HG03064 (cell line): ENCODE measurements at regions not wholly inside any gene's neighbourhood (a gene's known extent, or its start where the extent isn't known, plus 50 kb on each side); places are given as distances from the start of the nearest gene placed in this dataset.

ENCODE experiments used
- ATAC-seq: cut with Tn5 transposase; IDR thresholded peaks from one replicate; pipeline ENCODE4 v1.9.1; 2021; ENCODE audit warnings: low read depth; ENCODE audit not compliant: unreplicated experiment

DNA sequence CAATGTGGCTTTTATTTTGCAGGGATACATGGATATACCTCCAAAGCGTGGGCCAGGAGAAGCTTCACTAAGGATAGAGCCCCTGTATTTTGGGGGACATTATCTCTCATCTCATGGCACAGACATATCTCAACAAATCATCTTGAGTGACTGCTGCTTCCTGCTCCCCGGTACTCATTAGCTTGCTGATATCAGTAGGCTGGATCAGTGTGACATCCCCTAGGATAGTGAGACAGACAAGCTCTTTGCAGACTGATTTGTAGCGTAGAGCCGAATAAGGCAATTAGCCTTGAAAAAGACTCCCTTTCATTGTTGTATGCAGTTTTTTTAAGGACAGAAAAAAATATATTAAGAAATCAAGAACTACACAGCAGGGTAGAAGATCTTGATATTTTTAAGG, 237.7 kb upstream of the CDH9 start:
- ATAC-seq: no peak

DNA sequence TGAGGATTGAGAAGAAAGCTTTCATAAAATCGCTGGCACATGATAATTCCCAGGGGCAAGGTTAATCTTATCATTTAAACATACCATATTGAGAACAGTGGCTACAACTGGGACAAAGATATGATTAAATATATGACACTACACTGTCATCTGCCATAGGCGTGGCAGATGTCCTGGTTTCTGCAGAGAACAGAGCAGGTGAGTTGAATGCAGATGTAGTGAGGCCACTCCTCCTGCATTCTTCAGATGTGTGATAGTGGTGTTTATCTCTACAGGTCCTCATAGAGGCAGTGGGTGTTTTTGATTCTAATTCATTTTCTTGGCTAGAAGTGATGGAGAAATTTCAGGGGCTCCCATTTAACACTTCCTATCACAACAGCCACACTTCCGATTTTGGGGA, 237.0 kb upstream of the CDH9 start:
- ATAC-seq: no peak

DNA sequence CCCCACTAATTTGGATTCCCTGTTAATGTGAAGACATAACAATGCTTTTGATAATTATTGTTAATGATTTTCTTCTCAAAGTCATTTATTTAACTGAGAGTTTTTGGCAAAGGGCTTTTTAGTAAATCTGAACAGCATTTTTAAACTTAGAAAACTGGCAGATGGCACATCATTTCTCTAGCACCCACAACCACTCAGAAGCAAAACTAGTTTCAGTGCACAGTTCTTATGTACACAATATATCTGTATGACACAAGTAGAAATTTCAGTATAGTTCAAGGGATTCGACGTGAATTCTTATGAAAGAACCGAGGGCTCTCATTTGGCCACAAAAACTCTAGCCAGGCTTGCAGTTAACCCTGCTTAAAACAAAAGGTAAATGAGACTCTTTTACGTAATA, 231.4 kb upstream of the CDH9 start:
- no peak for ATAC-seq

- ATAC-seq: no peak
Measured at GRCh38 chr5:27267209-27267824, 228.9 kb upstream of the CDH9 start.

DNA sequence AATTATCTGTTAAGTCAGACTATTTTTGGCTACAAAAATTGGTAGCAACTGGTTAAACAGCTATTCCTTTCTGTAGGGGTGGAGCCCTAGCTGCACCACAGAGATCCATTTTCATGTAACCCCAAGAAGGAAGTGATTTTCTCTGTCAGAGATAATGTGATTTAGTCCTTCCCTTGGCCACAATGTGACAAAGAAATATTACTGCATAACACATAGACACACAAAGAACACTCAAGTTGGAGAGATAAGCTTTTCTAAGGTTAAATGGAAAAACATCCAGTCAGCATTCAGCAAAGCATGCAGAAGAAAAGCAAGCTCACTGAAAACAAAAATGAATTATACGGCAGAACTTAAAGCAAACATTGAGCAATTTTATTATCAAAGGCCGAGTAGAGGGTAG, 227.8 kb upstream of the CDH9 start:
- ATAC-seq: no peak

- ATAC-seq: no peak
Measured at GRCh38 chr5:27257696-27258095, 219.3 kb upstream of the CDH9 start.

- no peak for ATAC-seq
Measured at GRCh38 chr5:27252911-27253310, 214.5 kb upstream of the CDH9 start.

- no peak for ATAC-seq
Measured at GRCh38 chr5:27242258-27242626, 203.9 kb upstream of the CDH9 start.

DNA sequence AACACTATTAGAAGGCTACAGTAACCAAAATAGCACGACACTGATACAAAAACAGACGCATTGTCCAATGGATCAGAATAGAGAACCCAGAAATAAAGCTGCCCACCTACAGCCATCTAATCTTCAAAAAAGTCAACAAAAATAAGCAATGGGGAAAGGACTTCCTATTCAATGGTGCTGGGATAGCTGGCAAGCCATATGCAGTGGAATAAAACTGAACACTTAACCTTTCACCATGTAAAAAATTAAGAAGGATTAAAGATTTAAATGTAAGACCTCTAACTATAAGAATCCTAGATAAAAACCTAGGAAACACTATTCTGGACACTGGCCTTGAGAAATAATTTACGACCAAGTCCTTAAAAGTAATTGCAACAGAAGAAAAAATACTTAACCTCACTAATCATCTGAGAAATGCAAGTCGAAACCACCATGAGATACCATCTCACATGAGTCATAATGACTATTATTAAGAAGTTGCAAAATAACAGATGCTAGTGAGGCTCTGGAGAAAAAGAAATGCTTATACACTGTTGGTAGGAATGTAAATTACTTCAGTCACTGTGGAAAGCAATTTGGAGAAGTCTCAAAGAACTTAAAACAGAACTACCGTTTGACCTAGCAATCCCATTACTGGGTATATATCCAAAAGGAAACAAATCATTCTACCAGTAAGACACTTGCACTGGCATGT, 203.3 kb upstream of the CDH9 start:
- no peak for ATAC-seq

DNA sequence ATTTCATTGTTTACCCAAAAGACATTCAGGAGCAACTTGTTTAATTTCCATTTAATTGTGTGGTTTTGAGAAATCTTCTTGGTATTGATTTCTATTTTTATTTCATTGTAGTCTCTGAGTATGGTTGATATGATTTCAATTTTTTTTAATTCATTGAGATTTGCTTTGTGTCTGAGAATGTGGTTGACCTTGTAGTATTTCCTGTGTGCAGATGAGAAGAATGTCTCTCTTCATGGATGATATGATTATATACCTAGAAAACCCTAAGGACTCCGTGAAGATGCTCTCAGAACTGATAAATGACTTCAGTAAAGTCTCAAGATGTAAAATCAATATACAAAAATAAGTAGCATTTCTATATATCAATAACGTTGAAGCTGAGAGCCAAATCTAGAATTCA, 202.4 kb upstream of the CDH9 start:
- ATAC-seq: no peak

- no peak for ATAC-seq
Measured at GRCh38 chr5:27234916-27235315, 196.5 kb upstream of the CDH9 start.

GRCh38 chr5:27221410-27221809, 183.0 kb upstream of the CDH9 start:
- ATAC-seq: no peak

- ATAC-seq: no peak
Measured at GRCh38 chr5:27220752-27221151, 182.4 kb upstream of the CDH9 start.

- no peak for ATAC-seq
Measured at GRCh38 chr5:27217977-27218376, 179.6 kb upstream of the CDH9 start.

DNA sequence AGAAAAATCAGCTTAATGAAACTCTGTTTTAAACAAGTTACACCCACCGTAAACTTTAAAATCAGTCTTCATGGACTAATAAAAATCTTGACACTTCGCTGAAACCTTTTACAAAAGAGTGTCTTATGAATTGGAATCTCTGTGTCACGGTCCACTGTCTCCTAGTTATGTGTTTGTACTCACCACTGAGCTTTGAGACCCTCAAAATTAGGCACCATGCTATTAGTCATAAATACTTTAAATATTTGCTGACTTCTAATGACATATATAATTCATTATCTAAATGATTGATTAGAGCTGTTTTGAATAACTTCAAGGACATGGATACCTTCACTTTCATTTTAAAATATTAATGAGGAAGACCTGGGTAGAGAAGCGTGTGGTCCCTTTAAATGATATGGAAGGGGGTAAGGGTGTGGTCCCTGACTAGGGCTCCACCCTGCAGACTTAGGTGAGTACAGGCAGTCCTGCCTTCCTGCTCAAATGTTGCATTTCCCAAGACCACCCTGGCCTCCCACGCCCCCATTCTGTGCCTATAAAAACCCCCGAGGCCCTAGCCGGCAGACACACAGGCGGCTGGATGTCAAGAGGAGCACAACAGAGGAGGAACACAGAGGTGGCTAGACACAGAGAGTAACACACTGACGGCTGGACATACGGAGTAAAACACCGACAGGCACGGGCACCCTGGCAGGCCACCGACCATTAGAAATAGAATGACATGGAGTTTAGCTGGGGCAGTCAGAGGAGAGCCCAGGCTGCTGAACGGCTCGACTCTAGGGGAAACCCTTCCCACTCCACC, 179.0 kb upstream of the CDH9 start:
- ATAC-seq: no peak

- no peak for ATAC-seq
Measured at GRCh38 chr5:27216367-27216950, 178.1 kb upstream of the CDH9 start.

- no peak for ATAC-seq
Measured at GRCh38 chr5:27208051-27208450, 169.7 kb upstream of the CDH9 start.

DNA sequence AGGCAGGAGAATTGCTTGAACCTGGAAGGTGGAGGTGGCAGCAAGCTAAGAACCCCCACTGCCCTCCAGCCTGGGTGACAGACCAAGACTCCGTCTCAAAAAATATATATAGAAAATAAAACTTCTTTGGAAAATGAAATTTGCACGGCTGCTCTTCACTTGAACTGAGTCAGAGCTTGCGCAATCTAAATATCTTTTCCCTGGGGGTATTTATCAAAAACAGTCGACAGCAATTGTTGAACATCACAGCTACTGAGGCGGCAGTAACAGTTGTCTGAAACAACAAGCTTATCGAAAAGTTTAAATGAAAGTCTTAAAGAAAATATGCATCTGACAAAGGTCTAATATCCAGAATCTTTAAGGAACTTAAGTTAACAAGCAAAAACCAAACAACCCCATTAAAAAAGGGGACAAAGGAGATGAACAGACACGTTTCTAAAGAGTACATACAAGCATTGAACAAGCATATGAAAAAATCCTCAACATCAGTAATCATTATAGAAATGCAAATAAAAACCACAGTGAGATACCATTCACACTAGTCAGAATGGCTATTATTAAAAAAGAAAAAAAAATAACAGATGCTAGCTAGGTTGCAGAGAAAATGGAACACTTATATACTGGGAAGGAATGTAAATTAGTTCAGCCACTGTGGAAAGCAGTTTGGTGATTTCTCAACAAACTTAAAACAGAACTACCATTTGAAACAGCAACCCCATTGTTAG, 153.6 kb upstream of the CDH9 start:
- no peak for ATAC-seq

DNA sequence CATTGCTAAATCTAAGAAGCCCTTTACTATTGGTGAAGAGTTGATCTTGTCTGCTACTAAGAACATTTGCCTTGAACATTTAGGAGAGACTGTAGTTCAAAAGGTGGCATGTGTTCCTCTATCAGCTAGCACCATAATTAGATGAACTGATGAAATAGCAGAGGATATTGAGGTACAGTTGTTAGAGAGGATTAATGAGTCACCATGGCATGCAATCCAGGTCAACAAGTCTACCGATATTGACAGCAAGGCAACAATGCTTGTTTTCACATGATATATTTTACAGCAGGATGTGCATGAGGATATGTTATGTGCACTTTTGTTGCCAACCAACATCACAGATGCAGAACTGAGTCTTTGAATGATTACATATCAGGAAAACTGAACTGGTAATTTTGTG, 134.3 kb upstream of the CDH9 start:
- ATAC-seq: no peak

DNA sequence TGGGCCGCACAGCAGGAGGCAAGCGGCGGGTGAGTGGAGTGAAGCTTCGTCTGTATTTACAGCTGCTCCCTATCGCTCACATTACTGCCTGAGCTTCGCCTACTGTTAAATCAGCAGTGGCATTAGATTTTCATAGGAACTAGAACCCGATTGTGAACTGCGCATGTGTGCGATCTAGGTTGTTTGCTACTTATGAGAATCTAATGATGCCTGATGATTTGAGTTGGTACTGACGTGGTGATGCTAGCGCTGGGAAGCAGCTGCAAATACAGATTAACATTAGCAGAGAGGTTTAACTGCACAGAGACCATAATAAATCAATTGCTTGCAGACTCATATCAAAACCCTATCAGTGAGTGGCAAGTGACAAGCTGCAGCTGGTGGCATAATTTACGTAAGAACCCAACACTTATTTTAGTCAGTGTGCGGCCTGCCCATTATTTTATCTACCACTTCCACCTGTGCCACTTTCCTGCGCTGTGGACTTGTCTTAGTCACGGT, 133.4 kb upstream of the CDH9 start:
- no peak for ATAC-seq

- ATAC-seq: no peak
Measured at GRCh38 chr5:27158775-27159174, 120.4 kb upstream of the CDH9 start.
